Naive thymus-derived CD8-positive, alpha-beta T cell (primary cell): ENCODE measurements at regions not wholly inside any gene's neighbourhood (a gene's known extent, or its start where the extent isn't known, plus 50 kb on each side); places are given as distances from the start of the nearest gene placed in this dataset.
A peak's percentile ranks its signal among the peaks of the same experiment; 100 is the strongest.

Source experiments
- ATAC-seq, 2 donors: fragments of 150-1000 bp; cut with Tn5 transposase in 1 of 2; sonication (Bioruptor Pico), chemical (Tn5 transposase) in 1 of 2; 1 replicate in 1 of 2; 2 replicates in 1 of 2; pipeline ENCODE4 v1.10.0; 2021; ENCODE audit warnings: mild to moderate bottlenecking in 2 of 2, moderate library complexity in 2 of 2
- POLR2A ChIA-PET: fragments of 350-600 bp; sonication (Branson Sonifier 250); formaldehyde crosslinking; loops from one replicate; lab custom pipeline; 2021; ENCODE audit warnings: antibody characterized with exemption; lab: Charles Lee
- DNase-seq, 10 donors: peaks; one replicate each; pipeline versions ENCODE4 v3.0.0 to v3.0.0-alpha.2; 2020 to 2022
- H3K27ac Mint-ChIP-seq, 10 donors: one replicate each; pipeline ENCODE4 v1.8.0; 2020 to 2022; ENCODE audit warnings: mild to moderate bottlenecking in 10 of 10, mixed read lengths in 10 of 10, moderate library complexity in 4 of 10, inconsistent platforms in 1 of 10
- H3K27me3 Mint-ChIP-seq, 5 donors: one replicate each; pipeline ENCODE4 v1.8.0; 2021 to 2022; ENCODE audit warnings: mixed read lengths in 5 of 5
- H3K36me3 Mint-ChIP-seq, 3 donors: one replicate each; pipeline ENCODE4 v1.8.0; 2020 to 2022; ENCODE audit warnings: mixed read lengths in 3 of 3, mild to moderate bottlenecking in 2 of 3, inconsistent platforms in 1 of 3
- H3K4me1 Mint-ChIP-seq, 4 donors: one replicate each; pipeline ENCODE4 v1.8.0; 2021 to 2022; ENCODE audit warnings: mixed read lengths in 4 of 4
- H3K4me3 Mint-ChIP-seq, 10 donors: one replicate each; pipeline ENCODE4 v1.8.0; 2020 to 2022; ENCODE audit warnings: mild to moderate bottlenecking in 10 of 10, mixed read lengths in 10 of 10, moderate library complexity in 6 of 10, inconsistent platforms in 1 of 10
- H3K9me3 Mint-ChIP-seq, 9 donors: one replicate each; pipeline ENCODE4 v1.8.0; 2020 to 2022; ENCODE audit warnings: mixed read lengths in 9 of 9, mild to moderate bottlenecking in 3 of 9, inconsistent platforms in 1 of 9, moderate library complexity in 1 of 9

GRCh38 chr6:33967966-33968724, 164.3 kb upstream of the MLN start:
- H3K4me1 Mint-ChIP-seq, result peaks cover 0 to 5% (median 1%) of the 10 kb centered on the region in 4 donors
- H3K27ac Mint-ChIP-seq, result peak overlapping the region in 1 of 10 donors; percentile 20
- H3K4me3 Mint-ChIP-seq, result no peak overlapping the region
- H3K9me3 Mint-ChIP-seq, result peaks cover 0 to 8% (median 1%) of the 10 kb centered on the region in 9 donors
- POLR2A ChIA-PET, result no interaction called here
- H3K36me3 Mint-ChIP-seq, result no peaks in the 10 kb centered on the region
- DNase-seq, result no peak
- no peak for ATAC-seq
- peaks cover 13 to 45% (median 20%) of the 10 kb centered on the region in 5 donors for H3K27me3 Mint-ChIP-seq

- peaks cover 0 to 8% (median 1%) of the 10 kb centered on the region in 9 donors for H3K9me3 Mint-ChIP-seq
- H3K36me3 Mint-ChIP-seq, result no peaks in the 10 kb centered on the region
- POLR2A ChIA-PET, result no interaction called here
- peaks cover 13 to 45% (median 21%) of the 10 kb centered on the region in 5 donors for H3K27me3 Mint-ChIP-seq
- peaks cover 0 to 5% (median 2%) of the 10 kb centered on the region in 4 donors for H3K4me1 Mint-ChIP-seq
- no peak overlapping the region for H3K27ac Mint-ChIP-seq
- peak in 1 of 10 donors; percentile 5 for DNase-seq
- ATAC-seq, result no peak
- H3K4me3 Mint-ChIP-seq, result no peak overlapping the region
Measured at GRCh38 chr6:33967265-33967767, 163.5 kb upstream of the MLN start.

GRCh38 chr6:33966536-33966935, 162.7 kb upstream of the MLN start:
- H3K27me3 Mint-ChIP-seq, result peaks cover 12 to 45% (median 21%) of the 10 kb centered on the region in 5 donors
- DNase-seq, result no peak
- POLR2A ChIA-PET, result no interaction called here
- no peak overlapping the region for H3K27ac Mint-ChIP-seq
- peaks cover 0 to 2% (median 0%) of the 10 kb centered on the region in 9 donors for H3K9me3 Mint-ChIP-seq
- H3K36me3 Mint-ChIP-seq, result no peaks in the 10 kb centered on the region
- ATAC-seq, result no peak
- H3K4me1 Mint-ChIP-seq, result peaks cover 0 to 5% (median 2%) of the 10 kb centered on the region in 4 donors
- no peak overlapping the region for H3K4me3 Mint-ChIP-seq

- Mint-ChIP-seq H3K9me3 (peaks cover 0 to 1% (median 0%) of the 10 kb centered on the region in 9 donors), H3K4me3 (no peak overlapping the region), H3K36me3 (no peaks in the 10 kb centered on the region), H3K4me1 (peaks cover 0 to 5% (median 2%) of the 10 kb centered on the region in 4 donors), H3K27ac (no peak overlapping the region), H3K27me3 (peaks cover 9 to 45% (median 21%) of the 10 kb centered on the region in 5 donors)
- no peak for ATAC-seq
- DNase-seq, result peak in 1 of 10 donors; percentile 7
- POLR2A ChIA-PET, result no interaction called here
Measured at GRCh38 chr6:33965766-33966165, 162.0 kb upstream of the MLN start.

GRCh38 chr6:33964387-33964786, 160.6 kb upstream of the MLN start:
- Mint-ChIP-seq H3K27ac (no peak overlapping the region), H3K36me3 (no peaks in the 10 kb centered on the region), H3K4me3 (no peak overlapping the region), H3K4me1 (peaks cover 0 to 5% (median 2%) of the 10 kb centered on the region in 4 donors), H3K9me3 (peaks cover 0 to 1% (median 0%) of the 10 kb centered on the region in 9 donors), H3K27me3 (peaks cover 9 to 34% (median 21%) of the 10 kb centered on the region in 5 donors)
- POLR2A ChIA-PET, result no interaction called here
- ATAC-seq, result no peak
- no peak for DNase-seq

GRCh38 chr6:33963136-33963750, 159.4 kb upstream of the MLN start:
- POLR2A ChIA-PET, result no interaction called here
- Mint-ChIP-seq H3K4me3 (no peak overlapping the region), H3K36me3 (no peaks in the 10 kb centered on the region)

GRCh38 chr6:33962246-33963027, 158.6 kb upstream of the MLN start:
- Mint-ChIP-seq H3K36me3 (no peaks in the 10 kb centered on the region), H3K4me3 (no peak overlapping the region), H3K4me1 (peaks cover 0 to 11% (median 4%) of the 10 kb centered on the region in 4 donors), H3K27me3 (peaks cover 5 to 31% (median 11%) of the 10 kb centered on the region in 5 donors), H3K27ac (peak overlapping the region in 1 of 10 donors; percentile 69), H3K9me3 (peaks cover 0 to 1% (median 0%) of the 10 kb centered on the region in 9 donors)
- DNase-seq, result peak in 1 of 10 donors; percentile 6
- POLR2A ChIA-PET, result no interaction called here
- ATAC-seq, result no peak

More at GRCh38 chr6:33963136-33963750, 159.4 kb upstream of the MLN start:
- Mint-ChIP-seq H3K9me3 (peaks cover 0 to 1% (median 0%) of the 10 kb centered on the region in 9 donors), H3K4me1 (peaks cover 0 to 11% (median 4%) of the 10 kb centered on the region in 4 donors), H3K27ac (no peak overlapping the region), H3K27me3 (peaks cover 8 to 36% (median 18%) of the 10 kb centered on the region in 5 donors)
- ATAC-seq, result no peak
- peak in 1 of 10 donors; percentile 16 for DNase-seq

- POLR2A ChIA-PET, result no interaction called here
- Mint-ChIP-seq H3K27me3 (peaks cover 5 to 31% (median 6%) of the 10 kb centered on the region in 5 donors), H3K36me3 (no peaks in the 10 kb centered on the region), H3K4me1 (peaks cover 0 to 13% (median 6%) of the 10 kb centered on the region in 4 donors), H3K4me3 (no peak overlapping the region), H3K27ac (peak overlapping the region in 1 of 10 donors; percentile 69), H3K9me3 (peaks cover 0 to 1% (median 0%) of the 10 kb centered on the region in 9 donors)
- no peak for ATAC-seq
- DNase-seq, result peak in 1 of 10 donors; percentile 13
Measured at GRCh38 chr6:33961691-33962090, 157.9 kb upstream of the MLN start.

- peaks cover 0 to 1% (median 0%) of the 10 kb centered on the region in 9 donors for H3K9me3 Mint-ChIP-seq
- ATAC-seq, result no peak
- peaks cover 0 to 13% (median 6%) of the 10 kb centered on the region in 4 donors for H3K4me1 Mint-ChIP-seq
- H3K36me3 Mint-ChIP-seq, result no peaks in the 10 kb centered on the region
- H3K4me3 Mint-ChIP-seq, result no peak overlapping the region
- H3K27ac Mint-ChIP-seq, result no peak overlapping the region
- no peak for DNase-seq
- peaks cover 0 to 23% (median 2%) of the 10 kb centered on the region in 5 donors for H3K27me3 Mint-ChIP-seq
- POLR2A ChIA-PET, result no interaction called here
Measured at GRCh38 chr6:33960345-33961313, 156.8 kb upstream of the MLN start.

- no peak for ATAC-seq
- peaks cover 0 to 19% (median 2%) of the 10 kb centered on the region in 5 donors for H3K27me3 Mint-ChIP-seq
- H3K4me3 Mint-ChIP-seq, result no peak overlapping the region
- H3K4me1 Mint-ChIP-seq, result peaks cover 0 to 13% (median 6%) of the 10 kb centered on the region in 4 donors
- H3K36me3 Mint-ChIP-seq, result no peaks in the 10 kb centered on the region
- no peak for DNase-seq
- POLR2A ChIA-PET, result no interaction called here
- H3K27ac Mint-ChIP-seq, result no peak overlapping the region
- H3K9me3 Mint-ChIP-seq, result peaks cover 0 to 1% (median 0%) of the 10 kb centered on the region in 9 donors
Measured at GRCh38 chr6:33959661-33960344, 156.0 kb upstream of the MLN start.

- Mint-ChIP-seq H3K27me3 (peaks cover 0 to 19% (median 2%) of the 10 kb centered on the region in 5 donors), H3K4me3 (no peak overlapping the region), H3K27ac (no peak overlapping the region), H3K4me1 (peaks cover 0 to 13% (median 8%) of the 10 kb centered on the region in 4 donors), H3K9me3 (peaks cover 0 to 1% (median 0%) of the 10 kb centered on the region in 9 donors), H3K36me3 (no peaks in the 10 kb centered on the region)
- no peak for ATAC-seq
- no peak for DNase-seq
- POLR2A ChIA-PET, result no interaction called here
Measured at GRCh38 chr6:33959329-33959651, 155.5 kb upstream of the MLN start.
